GM18511 (cell line): ENCODE measurements at regions not wholly inside any gene's neighbourhood (a gene's known extent, or its start where the extent isn't known, plus 50 kb on each side); places are given as distances from the start of the nearest gene placed in this dataset.
"Not testable (repeated sequence)": the region's sequence is repeated elsewhere in the genome, so short reads cannot be mapped to it uniquely, and the experiment has no call there.

Experiments
- ATAC-seq: cut with Tn5 transposase; IDR thresholded peaks from one replicate; pipeline ENCODE4 v1.9.1; 2021; ENCODE audit warnings: mild to moderate bottlenecking, moderate library complexity; ENCODE audit not compliant: unreplicated experiment

DNA sequence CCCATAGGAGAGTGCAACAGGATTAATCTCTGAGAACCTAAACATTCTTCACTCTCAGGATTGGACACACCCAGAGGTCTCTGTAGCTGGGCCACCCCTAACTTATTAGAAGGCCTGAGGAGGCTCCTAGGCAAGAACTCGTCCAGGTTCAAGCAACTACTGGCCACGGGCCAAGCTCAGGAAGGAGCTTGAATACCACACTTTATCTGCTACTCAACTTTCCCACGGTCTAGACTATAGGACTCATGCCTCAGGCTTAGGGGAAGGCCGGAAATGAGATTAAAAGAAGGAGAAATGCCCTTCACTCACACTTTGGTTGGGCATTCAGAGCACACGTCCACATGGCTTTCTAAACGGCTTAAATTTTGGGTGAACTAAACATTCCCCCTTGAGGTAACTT, 142.8 kb upstream of the PHYHIPL start:
- ATAC-seq: no peak

DNA sequence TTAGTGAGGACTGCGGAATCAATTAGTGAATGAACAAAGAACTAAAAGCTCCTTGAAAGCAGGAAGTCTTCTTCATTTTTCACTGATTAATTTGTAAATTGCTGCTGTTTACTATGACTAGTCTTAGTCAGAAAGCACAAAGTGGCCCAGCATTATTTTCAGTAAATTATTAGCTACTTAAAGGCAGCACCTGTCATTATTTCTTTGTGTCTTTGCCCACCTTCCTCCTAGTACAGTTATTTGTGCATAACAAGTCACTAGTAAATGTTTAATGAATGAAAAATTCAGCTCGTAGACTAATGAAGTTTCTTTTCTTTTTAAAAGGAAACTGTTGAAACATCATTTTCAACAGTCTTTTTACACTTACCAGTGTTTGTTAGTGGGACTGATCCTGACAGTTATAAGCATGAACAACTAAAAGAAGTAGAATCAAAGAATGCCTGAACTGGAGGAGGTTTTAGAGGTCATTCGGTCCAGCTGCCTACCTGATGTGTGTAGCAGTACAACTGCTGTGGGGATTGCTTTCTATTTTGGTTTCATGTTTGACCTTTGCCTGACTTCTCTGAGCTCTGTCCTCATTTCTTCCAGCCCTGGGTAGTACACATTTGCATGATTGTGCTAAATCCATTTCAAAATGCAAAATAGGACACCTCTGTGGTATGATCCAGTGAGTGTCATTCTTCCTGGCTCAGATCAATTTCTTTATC, 140.0 kb upstream of the PHYHIPL start:
- peak; percentile 99 for ATAC-seq

DNA sequence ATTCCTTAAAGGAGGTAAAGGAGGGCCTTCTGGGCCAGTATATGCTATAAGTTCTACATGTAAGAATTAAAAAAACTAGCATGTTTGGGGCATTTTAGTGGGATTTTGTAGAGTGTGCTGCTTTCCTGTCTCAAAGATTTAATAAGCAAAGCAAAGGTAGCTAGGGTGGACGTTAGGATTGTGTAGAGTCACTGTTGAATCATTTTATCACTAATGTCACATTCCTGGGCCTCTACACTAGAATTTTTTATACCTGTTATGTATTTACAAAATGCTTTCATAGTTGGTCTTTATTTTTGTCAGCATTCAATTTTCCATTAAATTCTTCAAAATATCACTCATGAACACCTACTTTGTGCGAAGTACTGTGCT, 139.4 kb upstream of the PHYHIPL start:
- ATAC-seq: peak; percentile 30

DNA sequence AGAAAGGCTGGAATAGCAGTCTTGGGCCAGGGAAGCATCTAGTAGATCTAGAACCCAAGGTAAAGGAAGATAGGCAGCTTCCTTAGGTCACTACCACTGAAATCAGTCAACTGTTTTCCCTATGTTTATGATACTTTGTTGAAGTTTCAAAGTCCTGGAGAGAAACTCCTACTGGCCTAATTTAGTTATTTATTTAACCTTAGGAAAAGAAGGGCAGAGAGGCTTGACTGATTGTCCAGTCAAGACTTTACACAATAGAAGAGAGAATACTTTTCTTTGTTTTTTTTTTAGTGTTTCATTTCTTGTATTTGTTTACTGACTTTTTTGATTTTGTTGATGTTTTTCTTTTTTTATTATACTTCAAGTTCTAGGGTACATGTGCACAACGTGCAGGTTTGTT, 138.9 kb upstream of the PHYHIPL start:
- no peak for ATAC-seq

DNA sequence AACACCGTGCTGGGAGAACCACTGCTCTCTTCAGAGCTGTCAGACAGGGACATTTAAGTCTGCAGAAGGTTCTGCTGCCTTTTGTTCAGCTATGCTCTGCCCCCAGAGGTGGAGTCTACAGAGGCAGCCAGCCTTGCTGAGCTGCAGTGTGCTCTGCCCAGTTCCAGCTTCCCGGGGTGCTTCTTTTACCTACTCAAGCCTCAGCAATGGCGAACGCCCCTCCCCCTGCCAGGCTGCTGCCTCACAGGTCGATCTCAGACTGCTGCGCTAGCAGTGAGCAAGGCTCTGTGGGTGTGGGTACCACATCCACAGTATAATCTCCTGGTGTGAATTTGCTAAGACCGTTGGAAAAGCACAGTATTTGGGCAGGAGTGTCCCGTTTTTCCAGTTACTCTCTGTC, 133.1 kb upstream of the PHYHIPL start:
- not testable (repeated sequence) for ATAC-seq

DNA sequence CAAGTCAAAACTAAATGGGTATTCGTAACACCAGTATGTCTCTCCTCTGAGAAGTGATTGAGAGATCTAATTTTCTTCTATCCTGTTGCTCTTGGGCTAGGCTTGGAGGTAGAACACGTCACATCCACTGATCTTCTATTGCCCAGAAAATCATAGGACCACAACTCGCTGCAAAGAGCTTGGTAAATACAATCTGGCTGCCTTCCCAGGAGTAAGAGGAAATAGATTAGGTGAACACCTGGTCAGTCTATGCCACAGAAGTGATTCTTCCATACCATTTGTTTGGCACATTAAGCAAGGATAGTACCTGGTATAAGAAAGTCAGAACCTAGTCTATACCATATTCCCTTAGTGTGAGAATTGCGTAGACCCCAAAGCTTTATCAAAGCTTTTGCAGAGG, 129.3 kb upstream of the PHYHIPL start:
- no peak for ATAC-seq

DNA sequence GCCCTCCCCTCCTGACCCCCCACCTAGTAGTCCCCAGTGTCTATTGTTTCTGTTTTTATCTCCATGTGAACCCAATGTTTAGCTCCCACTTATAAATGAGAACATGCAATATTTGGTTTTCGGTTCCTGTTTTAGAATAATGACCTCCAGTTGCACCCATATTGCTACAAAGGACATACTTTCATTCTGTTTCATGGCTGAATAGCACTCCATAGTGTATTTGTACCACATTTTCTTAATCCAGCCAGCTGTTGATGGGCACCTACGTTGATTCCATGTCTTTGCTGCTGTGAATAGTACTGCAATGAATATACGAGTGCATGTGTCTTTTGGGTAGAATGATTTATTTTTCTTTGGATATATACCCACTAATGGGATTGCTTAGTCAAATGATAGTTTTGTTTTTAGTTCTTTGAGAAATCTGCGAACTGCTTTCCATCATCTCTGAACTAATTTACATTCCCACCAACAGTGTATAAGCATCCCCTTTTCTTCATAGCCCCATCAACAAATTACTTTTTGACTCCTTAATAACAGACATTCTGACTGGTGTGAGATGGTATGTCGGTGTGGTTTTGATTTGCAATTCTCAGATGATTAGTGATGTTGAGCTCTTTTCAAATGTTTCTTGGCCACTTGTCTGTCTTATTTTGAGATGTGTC, 128.4 kb upstream of the PHYHIPL start:
- peak; percentile 94 for ATAC-seq

DNA sequence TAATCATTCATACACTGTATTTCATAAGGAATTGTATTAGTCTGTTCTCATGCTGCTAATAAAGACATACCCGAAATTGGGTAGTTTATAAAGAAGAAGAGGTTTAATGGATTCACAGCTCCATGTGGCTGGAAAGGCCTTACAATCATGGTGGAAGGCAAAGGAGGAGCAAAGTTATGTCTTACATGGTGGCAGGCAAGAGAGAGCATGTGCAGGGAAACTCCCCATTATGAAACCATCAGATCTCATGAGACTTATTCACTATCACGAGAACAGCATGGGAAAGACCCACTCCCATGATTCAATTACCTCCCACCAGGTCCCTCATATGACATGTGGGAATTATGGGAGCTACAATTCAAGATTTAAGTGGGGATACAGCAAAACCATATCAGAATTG, 122.9 kb upstream of the PHYHIPL start:
- not testable (repeated sequence) for ATAC-seq

DNA sequence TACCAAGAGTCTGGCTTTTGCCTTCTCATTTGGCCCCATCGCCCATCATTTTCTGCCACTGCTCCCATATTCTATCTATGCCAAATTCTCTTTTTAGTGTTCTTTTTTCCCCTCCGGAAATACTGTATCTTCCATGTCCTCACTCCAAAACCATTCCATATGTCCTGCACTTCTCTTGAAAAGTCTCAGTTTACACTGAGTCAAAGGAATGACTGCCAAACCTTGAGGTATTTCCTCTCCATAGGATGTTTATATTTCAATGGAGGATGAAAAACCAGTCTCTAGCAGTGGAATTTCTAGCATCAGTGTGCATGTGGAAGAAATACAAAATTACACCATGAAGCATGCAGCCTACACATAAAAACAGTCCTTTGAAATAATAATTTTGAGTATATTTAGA, 121.4 kb upstream of the PHYHIPL start:
- ATAC-seq: no peak

DNA sequence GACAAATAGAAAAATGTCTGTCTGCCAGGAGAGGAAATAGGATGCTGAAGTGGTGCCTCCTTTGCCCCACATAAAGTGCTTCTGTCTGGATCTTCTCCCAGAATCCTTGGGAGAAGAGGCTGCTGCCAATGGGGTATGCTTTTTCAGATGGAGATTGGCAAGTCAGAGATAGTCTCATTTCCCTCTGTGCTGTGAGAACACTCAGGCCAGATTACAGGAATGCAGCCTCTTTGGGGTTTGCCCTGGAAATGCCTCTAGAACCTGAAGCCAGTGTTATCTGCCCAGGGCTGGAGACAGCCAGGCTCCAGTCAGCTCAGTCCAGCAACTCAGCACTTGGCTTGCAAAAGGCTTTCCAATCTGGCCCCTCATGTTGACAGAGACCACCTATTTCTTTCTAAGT, 119.1 kb upstream of the PHYHIPL start:
- no peak for ATAC-seq

DNA sequence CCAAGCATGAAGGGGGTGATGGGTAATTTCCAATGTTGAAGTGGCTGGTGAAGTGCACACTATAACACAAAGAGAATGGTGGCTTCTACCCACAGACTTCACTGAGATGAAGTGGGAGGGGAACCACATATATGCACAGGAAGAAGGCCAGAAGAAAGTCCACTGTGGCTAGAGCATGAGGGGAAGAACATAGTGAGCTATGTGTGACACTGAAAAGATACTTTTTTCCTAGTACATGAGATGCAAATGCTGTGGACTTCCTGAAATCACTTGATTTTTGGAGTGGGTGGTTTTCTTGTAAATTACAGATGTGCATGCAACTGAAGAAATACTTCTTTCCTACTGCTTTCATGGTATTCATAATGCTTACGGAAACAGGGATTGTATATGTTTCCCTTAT, 115.6 kb upstream of the PHYHIPL start:
- peak; percentile 74 for ATAC-seq

DNA sequence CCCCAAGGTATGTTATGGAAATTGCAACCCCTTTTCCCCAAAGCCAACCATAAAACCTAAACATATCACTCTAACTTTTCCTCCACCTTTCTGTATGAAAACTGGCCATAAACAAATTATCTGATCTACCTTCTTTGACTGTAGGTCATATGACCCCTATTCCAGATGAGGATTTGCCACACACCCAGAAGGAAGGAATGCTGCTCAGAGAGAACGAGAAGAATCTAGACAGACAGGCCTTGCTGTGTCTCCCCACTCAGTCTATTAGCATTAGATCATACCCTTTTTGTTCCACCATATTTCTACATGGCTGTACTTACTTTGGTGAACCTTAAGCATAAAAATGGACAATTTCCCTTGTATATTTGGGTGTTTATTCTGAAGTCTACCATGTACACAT, 113.0 kb upstream of the PHYHIPL start:
- ATAC-seq: no peak

DNA sequence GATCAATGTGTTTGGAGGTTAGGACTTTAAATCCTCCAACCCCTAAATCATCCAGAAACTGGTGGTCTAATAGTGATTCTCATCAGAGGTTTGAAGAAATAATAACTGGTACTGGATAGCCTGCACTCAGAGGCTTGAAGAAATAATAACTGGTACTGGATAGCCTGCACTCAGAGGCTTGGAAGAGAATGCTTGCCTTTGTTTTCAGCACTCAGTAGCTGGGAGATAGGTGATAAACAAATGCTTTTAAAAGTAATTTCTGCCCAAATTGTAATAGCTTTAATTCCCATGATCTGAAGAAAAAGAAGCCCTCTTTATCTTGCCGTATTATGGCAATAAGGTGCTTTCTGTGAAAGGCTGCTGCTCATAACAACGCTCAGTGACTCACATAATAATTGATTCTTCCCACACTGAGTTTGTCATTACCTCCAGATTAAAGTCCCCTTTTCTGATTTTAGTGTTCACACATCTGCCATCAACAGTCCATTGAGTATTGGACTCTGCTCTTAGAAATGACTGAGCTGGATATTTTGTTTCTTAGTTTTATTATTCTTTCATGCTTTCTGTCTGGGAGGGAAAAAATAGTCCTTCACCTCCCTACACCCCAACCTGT, 112.3 kb upstream of the PHYHIPL start:
- no peak for ATAC-seq

DNA sequence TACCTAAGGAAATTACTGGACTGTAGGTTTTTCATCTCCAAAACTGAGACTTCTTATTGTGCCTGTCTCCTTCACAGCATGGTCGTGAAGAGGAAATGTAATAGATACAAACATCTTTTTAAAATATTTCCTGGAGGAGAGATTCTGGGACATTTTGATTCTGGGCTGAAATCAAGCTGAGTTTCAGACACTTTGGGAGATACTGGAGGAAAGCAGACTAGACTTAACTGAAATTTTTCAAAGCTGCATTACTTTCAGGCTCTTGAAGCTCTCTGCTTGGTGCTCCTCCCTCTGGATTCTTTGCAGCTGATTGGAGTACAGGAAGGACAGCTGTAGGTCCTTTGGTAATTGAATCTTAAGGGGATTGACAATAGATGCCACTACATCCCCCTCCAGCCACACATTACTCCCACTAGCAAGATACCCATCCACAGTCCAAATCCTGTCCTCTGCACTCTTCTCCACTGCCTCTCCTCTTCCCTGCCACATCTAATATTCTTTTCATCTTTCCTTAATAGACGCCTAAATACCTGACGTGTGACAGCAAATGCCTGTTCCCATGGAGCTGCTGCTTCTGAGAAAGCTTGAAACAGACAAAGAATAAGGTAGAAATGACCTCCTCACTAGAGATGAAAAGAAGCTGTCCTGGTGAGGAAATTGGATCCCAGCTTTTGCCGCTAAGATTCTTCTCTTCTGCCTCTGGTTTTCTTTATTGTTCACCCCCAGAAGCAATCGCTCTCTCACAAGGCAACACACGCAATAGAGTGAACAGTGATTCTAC, 111.5 kb upstream of the PHYHIPL start:
- no peak for ATAC-seq

DNA sequence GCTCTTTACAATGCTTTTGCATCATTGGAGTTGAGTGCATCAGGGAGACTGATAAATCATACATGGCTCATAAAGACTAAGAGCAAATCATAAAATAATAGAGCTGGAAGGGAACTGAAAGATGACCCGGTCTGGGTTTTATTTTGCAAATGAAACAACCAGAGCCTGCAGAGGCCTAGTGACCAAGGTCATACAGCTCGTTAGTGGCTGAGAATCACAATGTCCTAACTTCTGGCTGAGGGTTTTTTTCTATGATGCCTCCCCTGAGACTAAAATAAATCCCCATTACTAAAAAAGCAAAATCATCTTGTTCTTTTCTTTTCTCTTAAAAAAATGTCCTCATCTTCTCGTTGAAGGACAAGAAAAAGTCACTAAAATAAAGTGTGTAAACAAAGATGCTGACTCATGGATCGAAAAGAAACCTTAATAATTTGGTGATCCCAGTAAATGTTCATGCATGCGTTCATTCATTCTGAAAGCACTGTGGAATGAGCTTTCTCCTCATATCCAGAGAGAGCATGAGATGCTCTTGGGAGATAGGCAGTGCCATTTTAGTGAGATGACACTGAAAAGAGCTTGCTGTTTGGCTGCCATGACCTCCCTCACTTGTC, 107.8 kb upstream of the PHYHIPL start:
- no peak for ATAC-seq

DNA sequence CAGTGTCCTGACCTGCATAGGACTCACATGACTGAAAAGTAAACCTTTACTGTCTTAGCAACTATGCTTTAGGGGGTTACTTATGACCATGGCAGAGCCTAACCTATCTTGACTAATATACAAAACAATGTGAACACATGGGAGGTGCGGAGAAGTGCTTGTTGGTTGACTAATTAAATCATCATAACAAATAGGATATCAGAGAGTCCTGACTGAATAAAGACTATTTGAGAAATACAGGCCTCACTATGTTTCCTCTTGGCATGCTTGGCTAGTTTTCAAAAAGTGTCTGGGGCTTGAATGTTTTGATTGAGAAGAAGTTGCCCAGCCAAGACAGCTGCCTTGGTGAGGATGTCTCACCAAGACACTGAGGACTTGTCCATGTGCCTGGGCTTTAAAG, 104.4 kb upstream of the PHYHIPL start:
- no peak for ATAC-seq

DNA sequence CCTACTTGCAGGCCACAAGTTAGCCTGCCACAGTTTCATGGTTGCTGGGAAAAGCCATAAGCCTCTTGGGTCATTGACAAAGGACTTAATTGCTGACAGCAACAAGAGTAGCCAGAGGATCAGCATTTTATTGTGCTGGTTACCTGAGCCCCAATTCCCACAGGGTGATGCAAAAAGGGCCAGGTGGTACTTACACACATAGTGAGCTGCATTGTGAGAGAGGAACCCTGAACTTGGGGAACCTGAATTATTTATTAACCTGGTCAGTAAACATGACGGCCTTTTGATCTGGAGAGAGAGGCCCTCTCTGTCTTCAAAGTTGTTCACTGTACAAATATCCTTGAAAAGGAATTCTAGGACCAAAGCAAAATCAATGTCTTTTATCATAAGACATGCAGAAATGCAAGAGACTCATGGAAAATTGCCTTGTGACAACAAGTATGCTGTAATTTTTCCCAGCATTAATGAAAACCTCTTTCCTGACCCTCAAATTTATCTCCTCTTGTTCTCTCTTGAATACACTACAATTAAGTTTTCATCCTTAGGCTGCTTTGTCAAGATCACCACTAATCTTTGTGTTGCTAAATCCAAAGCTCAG, 102.9 kb upstream of the PHYHIPL start:
- no peak for ATAC-seq

DNA sequence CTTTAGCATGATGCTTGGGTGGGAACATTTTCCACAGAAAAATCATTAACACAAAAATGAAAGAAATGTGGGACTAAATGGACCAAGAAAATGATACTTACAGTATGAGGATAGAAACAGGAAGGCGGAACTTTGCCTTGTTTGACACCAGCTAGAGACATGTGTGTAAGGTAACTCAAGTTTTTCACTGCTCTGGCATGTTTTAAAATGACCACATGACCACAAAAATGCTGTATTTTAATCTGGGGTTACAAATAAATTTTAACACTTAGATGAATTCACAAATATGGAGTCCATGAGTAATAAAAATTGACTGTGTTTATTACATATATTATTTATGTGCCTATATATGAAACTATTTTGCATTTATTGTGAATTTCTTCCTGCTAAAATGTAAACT, 100.9 kb upstream of the PHYHIPL start:
- ATAC-seq: no peak

DNA sequence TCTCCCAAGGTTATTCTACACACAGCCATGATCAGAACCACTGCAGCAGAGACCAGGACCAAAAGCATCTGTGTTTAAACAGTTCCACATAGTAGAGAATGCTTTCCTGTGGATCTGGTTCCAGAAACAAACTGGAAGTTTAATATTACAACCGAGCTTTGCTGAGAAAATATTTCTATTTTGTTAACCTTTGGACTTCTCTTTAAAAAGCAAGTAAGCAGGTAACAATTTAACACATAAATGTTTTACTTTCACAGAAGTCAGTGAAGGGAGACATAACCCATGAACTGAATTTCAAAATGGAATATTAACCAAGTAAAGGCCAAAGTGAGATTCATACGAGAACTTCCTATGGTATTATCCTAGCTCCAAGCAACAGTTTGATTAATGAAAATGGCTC, 98.6 kb upstream of the PHYHIPL start:
- ATAC-seq: no peak

DNA sequence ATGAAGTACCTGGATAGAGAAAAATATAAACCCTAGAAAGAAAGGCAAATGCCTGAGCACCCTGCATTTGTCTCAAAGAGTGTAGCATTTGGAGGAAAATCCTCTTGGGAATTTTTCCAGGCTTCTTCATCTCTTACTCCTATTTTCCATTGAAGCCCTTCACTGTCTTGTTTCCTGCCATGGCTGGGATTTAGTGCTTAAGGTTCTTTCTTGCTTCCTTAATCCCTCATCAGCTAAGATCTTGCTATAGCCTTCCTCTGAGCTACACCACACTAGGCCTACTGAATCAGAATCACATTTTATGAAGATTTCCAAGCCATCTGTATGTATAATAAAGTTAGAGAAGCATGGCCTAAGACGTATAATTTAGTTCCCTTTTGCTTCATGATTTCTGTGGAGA, 97.5 kb upstream of the PHYHIPL start:
- ATAC-seq: no peak
